Naive thymus-derived CD8-positive, alpha-beta T cell (primary cell): ENCODE measurements at regions not wholly inside any gene's neighbourhood (a gene's known extent, or its start where the extent isn't known, plus 50 kb on each side); places are given as distances from the start of the nearest gene placed in this dataset.

ENCODE experiments used
- ATAC-seq, 2 donors: fragments of 150-1000 bp; cut with Tn5 transposase in 1 of 2; sonication (Bioruptor Pico), chemical (Tn5 transposase) in 1 of 2; 1 replicate in 1 of 2; 2 replicates in 1 of 2; pipeline ENCODE4 v1.10.0; 2021; ENCODE audit warnings: mild to moderate bottlenecking in 2 of 2, moderate library complexity in 2 of 2
- POLR2A ChIA-PET: fragments of 350-600 bp; sonication (Branson Sonifier 250); formaldehyde crosslinking; loops from one replicate; lab custom pipeline; 2021; ENCODE audit warnings: antibody characterized with exemption; lab: Charles Lee
- DNase-seq, 10 donors: peaks; one replicate each; pipeline versions ENCODE4 v3.0.0 to v3.0.0-alpha.2; 2020 to 2022
- H3K27ac Mint-ChIP-seq, 10 donors: one replicate each; pipeline ENCODE4 v1.8.0; 2020 to 2022; ENCODE audit warnings: mild to moderate bottlenecking in 10 of 10, mixed read lengths in 10 of 10, moderate library complexity in 4 of 10, inconsistent platforms in 1 of 10
- H3K27me3 Mint-ChIP-seq, 5 donors: one replicate each; pipeline ENCODE4 v1.8.0; 2021 to 2022; ENCODE audit warnings: mixed read lengths in 5 of 5
- H3K36me3 Mint-ChIP-seq, 3 donors: one replicate each; pipeline ENCODE4 v1.8.0; 2020 to 2022; ENCODE audit warnings: mixed read lengths in 3 of 3, mild to moderate bottlenecking in 2 of 3, inconsistent platforms in 1 of 3
- H3K4me1 Mint-ChIP-seq, 4 donors: one replicate each; pipeline ENCODE4 v1.8.0; 2021 to 2022; ENCODE audit warnings: mixed read lengths in 4 of 4
- H3K4me3 Mint-ChIP-seq, 10 donors: one replicate each; pipeline ENCODE4 v1.8.0; 2020 to 2022; ENCODE audit warnings: mild to moderate bottlenecking in 10 of 10, mixed read lengths in 10 of 10, moderate library complexity in 6 of 10, inconsistent platforms in 1 of 10
- H3K9me3 Mint-ChIP-seq, 9 donors: one replicate each; pipeline ENCODE4 v1.8.0; 2020 to 2022; ENCODE audit warnings: mixed read lengths in 9 of 9, mild to moderate bottlenecking in 3 of 9, inconsistent platforms in 1 of 9, moderate library complexity in 1 of 9

DNA sequence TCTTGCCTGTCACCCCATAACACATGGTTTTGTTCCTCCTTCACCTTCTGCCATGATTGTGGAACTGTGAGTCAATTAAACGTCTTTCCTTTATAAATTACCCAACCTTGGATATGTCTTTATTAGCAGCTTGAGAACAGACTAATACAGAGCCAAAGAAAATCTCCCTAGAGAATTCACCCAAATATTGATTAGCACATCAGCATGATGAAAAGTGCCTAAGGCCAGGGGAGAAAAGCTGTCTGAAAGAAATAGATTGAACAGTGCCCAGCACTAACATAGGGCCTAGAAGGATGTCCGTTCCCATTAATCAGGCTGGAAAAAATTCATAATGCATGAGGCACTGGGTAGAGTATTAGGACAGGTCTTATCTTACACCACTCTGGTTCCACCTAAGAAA lies 111.9 kb upstream of the CALN1 start:
- Mint-ChIP-seq H3K4me3 (no peak overlapping the region), H3K27me3 (peaks cover 0 to 4% (median 0%) of the 10 kb centered on the region in 5 donors), H3K4me1 (no peaks in the 10 kb centered on the region), H3K9me3 (peaks cover 0 to 3% (median 0%) of the 10 kb centered on the region in 9 donors), H3K36me3 (no peaks in the 10 kb centered on the region), H3K27ac (no peak overlapping the region)
- DNase-seq (no peak), ATAC-seq (no peak)
- POLR2A ChIA-PET = no interaction called here

DNA sequence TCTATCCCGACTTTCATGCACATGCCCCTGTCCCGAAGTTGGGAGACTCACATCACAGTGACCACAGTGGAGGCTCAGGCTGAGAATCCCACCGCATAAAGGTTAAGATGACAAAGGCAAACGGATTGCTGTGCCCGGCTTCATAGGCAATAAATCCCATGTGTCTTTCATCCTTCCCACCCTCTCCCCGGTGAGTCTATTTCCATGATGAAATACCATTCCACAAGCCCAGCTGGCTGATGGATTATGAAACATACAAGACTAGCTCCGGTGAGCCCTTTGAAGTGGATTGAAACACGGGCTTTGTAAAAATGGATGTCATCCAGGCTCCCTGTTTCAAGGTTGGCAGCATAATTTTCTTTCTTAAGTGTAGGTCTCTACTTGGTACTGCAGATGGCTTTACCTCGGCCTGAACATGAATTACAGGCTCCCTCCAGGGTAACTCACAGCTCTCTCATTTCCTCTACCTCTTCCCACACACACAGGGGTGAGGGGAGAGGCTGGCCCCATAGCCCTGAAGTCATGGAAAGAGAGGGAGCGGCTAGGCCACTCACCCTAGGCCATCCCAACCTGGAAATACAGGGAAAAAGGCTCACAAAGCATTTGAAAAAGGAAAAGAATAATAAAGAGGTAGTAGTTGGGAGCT lies 92.0 kb upstream of the CALN1 start:
- Mint-ChIP-seq H3K27ac (no peak overlapping the region), H3K36me3 (no peaks in the 10 kb centered on the region), H3K9me3 (peaks cover 0 to under 1% (median 0%) of the 10 kb centered on the region in 9 donors), H3K4me1 (no peaks in the 10 kb centered on the region), H3K4me3 (no peak overlapping the region), H3K27me3 (peaks cover 0 to 3% (median 0%) of the 10 kb centered on the region in 5 donors)
- ATAC-seq (no peak), DNase-seq (no peak)
- POLR2A ChIA-PET = no interaction called here

DNA sequence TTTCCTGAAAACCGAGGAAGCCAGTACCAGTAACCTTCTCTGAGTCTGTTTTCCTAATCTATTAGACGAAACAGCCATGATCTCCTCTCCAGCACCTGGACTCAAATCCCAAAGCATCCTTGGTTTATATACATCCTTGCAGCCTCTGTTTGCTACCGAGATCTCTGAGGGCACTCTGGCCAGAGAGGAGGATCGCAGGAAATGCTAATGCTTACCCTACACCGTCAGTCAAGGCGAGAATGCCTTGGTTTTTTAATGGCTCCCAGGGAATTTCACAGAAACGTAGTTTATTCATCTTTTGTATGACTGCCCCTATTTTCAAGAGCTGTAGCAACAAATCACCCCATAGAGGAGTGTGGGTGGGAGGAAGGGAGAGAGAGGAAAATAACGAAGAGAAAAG lies 91.5 kb upstream of the CALN1 start:
- DNase-seq = no peak
- peaks cover 0 to 3% (median 0%) of the 10 kb centered on the region in 5 donors for H3K27me3 Mint-ChIP-seq
- POLR2A ChIA-PET = no interaction called here
- no peak overlapping the region for H3K4me3 Mint-ChIP-seq
- no peak for ATAC-seq
- peaks cover 0 to 2% (median 0%) of the 10 kb centered on the region in 9 donors for H3K9me3 Mint-ChIP-seq
- no peak overlapping the region for H3K27ac Mint-ChIP-seq
- no peaks in the 10 kb centered on the region for H3K36me3 Mint-ChIP-seq
- H3K4me1 Mint-ChIP-seq = no peaks in the 10 kb centered on the region

DNA sequence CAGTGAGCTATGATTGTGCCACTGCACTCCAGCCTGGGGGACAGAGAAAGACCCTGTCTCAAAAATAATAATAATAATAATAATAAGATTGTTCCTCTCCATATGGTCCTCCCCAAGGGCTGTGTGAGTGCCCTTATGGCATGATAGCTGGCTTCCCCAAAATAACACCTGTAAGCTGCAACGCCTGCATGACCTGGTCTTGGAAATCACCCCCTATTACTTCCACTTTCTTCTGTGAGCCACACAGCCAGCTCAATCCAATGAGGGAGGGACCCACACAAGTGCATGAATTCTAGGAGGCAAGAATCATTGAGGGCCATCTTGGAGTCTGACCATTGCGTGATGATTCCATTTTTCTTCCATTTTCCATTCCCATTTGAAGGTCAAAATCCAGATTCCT lies 82.7 kb upstream of the CALN1 start:
- Mint-ChIP-seq H3K4me1 (no peaks in the 10 kb centered on the region), H3K9me3 (peaks cover 8 to 26% (median 14%) of the 10 kb centered on the region in 9 donors), H3K27me3 (peaks cover 0 to 4% (median 1%) of the 10 kb centered on the region in 5 donors), H3K27ac (no peak overlapping the region), H3K36me3 (peaks cover 0 to 5% (median 3%) of the 10 kb centered on the region in 3 donors), H3K4me3 (no peak overlapping the region)
- POLR2A ChIA-PET = no interaction called here
- no peak for ATAC-seq
- DNase-seq = no peak

DNA sequence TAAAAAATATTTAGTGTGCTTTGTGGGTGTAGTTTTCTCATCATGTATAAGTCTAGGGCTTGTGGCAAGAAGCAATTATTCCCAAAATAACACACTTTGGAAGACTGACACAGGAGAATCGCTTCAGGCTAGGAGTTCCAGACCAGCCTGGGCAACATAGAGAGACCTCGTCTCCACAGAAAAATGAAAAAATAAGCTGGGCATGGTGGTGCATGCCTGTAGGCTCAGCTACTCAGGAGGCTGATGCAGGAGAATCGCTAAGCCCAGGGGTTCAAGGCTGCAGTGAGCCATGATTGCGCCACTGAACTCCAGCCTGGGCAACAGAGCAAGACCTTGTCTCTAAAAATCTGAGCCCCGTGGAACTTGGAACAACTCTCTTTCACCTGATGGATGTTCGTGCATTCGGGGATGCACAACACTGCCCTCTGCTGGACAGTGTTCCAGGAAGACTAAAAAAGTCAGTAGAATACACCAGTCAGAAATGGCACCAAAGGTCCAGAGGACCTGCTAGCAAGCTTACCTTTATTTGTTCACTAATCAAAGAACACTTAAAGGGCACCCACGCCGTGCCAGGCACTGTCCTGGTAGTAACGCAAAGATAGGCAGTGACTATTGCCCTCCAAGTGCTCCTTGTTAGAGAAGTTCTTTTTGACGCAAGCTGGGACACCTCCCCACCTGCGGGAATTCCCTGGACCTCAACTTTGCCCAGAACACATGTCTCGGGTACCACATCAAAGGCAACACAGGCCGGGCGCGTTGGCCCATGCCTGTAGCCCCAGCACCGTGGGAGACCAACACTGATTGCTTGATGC lies 81.9 kb upstream of the CALN1 start:
- ATAC-seq = no peak
- POLR2A ChIA-PET = no interaction called here
- Mint-ChIP-seq H3K9me3 (peaks cover 8 to 26% (median 16%) of the 10 kb centered on the region in 9 donors), H3K4me1 (no peaks in the 10 kb centered on the region), H3K4me3 (no peak overlapping the region), H3K27ac (no peak overlapping the region), H3K27me3 (peaks cover 0 to 4% (median 1%) of the 10 kb centered on the region in 5 donors), H3K36me3 (peaks cover 0 to 5% (median 3%) of the 10 kb centered on the region in 3 donors)
- peak; percentile 1 to 66 (median 28) for DNase-seq

DNA sequence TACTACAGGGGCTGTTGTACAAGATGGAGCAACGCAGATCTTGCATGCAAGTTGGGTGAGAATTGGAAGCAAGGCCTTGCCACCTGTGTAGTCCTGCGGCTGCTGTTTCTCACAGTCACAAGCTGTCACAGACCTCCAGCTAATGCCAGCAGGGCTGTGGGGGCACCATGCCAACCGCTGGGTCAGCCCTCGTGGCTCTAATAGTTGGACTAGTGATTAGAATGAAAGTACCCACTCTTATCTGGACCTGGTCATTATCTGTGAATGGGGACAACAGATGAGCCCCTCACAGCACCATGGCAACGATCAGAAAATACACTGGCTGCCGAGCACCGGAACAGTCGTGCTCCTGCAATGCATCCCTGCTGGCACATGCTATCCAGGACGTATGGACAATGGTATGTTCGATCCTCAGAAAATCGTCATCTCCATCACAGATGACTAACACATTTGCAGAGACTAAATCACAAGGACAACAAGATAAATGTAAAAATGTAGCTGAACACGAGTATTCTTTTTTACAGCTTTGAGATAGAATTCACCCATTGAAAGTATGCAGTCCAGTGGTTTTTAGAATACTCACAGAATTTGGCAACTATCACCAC lies 80.4 kb upstream of the CALN1 start:
- Mint-ChIP-seq H3K27ac (no peak overlapping the region), H3K27me3 (peaks cover 0 to 4% (median 1%) of the 10 kb centered on the region in 5 donors), H3K4me3 (no peak overlapping the region), H3K4me1 (no peaks in the 10 kb centered on the region), H3K36me3 (peaks cover 0 to 3% (median 0%) of the 10 kb centered on the region in 3 donors), H3K9me3 (peaks cover 3 to 25% (median 12%) of the 10 kb centered on the region in 9 donors)
- POLR2A ChIA-PET = no interaction called here
- DNase-seq (no peak), ATAC-seq (no peak)

DNA sequence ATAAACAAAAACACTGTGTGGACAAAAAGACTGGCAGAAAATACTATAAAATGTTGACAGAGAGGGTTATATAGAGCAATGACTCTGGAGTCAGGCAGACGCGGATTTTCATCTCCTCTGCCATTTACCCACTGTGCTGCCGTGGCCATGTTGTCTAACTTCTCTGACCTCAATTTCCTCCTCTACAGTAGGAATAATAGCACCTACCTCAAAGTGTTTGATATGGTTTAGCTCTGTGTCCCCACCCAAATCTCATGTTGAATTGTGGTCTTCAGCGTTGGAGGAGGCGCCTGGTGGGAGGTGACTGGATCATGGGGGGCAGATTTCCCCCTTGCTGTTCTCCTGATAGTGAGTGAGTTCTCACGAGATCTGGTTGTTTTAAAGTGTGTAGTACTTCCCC lies 78.2 kb upstream of the CALN1 start:
- H3K36me3 Mint-ChIP-seq = no peaks in the 10 kb centered on the region
- no peak for ATAC-seq

DNA sequence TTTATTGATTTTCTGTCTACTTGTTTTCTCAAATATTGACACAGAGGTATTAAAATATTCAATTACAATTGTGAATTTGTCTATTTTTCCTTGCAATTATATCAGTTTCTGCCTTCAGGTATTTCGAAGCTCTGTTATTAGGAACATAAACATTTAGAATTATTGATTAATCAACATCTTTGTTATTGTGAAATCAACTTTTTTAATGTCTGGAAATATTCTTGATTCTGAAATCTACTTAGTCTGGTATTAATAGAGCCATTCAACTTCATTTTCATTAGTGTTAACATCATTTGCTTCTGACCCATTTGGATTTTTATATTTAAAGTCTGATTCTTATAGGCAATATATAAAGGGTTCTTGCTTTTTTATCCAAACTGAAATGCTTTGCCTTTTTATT lies 69.8 kb upstream of the CALN1 start:
- peaks cover 0 to 13% (median 5%) of the 10 kb centered on the region in 9 donors for H3K9me3 Mint-ChIP-seq
- H3K27ac Mint-ChIP-seq = no peak overlapping the region
- H3K36me3 Mint-ChIP-seq = peaks cover 0 to 2% (median 0%) of the 10 kb centered on the region in 3 donors
- DNase-seq = no peak
- peaks cover 0 to 12% (median 2%) of the 10 kb centered on the region in 5 donors for H3K27me3 Mint-ChIP-seq
- H3K4me3 Mint-ChIP-seq = no peak overlapping the region
- POLR2A ChIA-PET = no interaction called here
- H3K4me1 Mint-ChIP-seq = no peaks in the 10 kb centered on the region
- no peak for ATAC-seq

More for the DNA sequence above, 78.2 kb upstream of the CALN1 start:
- H3K4me3 Mint-ChIP-seq = no peak overlapping the region
- no peak overlapping the region for H3K27ac Mint-ChIP-seq
- POLR2A ChIA-PET = no interaction called here
- H3K27me3 Mint-ChIP-seq = peaks cover 0 to 11% (median 4%) of the 10 kb centered on the region in 5 donors
- no peaks in the 10 kb centered on the region for H3K4me1 Mint-ChIP-seq
- DNase-seq = no peak
- peaks cover 0 to 31% (median 4%) of the 10 kb centered on the region in 9 donors for H3K9me3 Mint-ChIP-seq

DNA sequence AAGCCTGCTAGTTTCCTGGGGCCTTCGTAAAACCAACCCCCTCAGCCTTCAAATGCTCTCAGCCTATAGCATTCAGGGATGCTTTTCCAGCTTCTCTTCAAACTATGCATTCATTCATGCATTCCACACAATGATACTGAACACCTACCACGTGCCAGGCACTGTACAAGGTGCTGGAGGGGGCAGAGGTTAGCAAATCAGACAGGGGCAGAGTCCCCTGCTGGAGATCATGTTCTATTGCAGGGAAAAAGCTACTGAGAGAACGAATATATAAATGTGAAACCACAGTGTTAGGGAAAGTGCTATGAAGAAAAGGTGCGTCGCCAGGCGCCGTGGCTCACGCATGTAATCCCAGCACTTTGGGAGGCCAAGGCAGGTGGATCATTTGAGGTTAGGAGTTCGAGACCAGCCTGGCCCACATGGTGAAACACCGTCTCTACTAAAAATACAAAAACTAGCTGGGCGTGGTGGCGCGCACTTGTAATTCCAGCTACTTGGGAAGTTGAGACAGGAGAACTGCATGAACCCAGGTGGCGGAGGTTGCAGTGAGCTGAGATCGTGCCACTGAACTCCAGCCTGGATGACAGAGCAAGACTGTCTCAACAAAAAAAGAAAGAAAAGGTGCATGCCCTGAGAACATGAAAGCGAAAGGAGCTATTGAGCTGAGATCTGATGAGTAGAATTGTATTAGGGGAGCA lies 64.6 kb upstream of the CALN1 start:
- ATAC-seq (no peak), DNase-seq (no peak)
- H3K27ac Mint-ChIP-seq = no peak overlapping the region
- H3K9me3 Mint-ChIP-seq = peaks cover 0 to 25% (median 12%) of the 10 kb centered on the region in 9 donors
- POLR2A ChIA-PET = no interaction called here
- H3K4me3 Mint-ChIP-seq = no peak overlapping the region
- H3K27me3 Mint-ChIP-seq = no peaks in the 10 kb centered on the region
- H3K36me3 Mint-ChIP-seq = peaks cover 0 to 2% (median 0%) of the 10 kb centered on the region in 3 donors
- H3K4me1 Mint-ChIP-seq = no peaks in the 10 kb centered on the region

DNA sequence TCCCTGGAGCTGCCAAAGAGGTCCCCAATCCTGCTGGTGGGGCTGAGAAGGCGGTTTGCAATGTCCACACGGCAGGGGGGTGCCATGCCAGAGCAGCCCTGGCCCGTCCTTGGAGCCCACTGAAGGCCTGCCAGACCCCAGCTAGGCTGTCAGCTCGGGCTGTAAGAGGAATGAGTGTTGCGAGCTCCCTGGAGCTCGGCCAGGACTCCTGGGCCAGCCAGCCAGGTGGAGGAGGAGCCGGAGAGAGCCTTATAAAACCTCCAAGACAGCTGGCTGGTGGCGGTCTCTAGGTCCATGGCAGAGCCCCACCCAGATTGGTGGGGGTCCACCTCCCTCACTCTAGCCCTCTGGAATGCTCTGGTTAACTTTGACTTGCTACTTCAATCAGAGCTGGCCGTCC lies 55.1 kb upstream of the CALN1 start:
- no peaks in the 10 kb centered on the region for H3K4me1 Mint-ChIP-seq
- H3K36me3 Mint-ChIP-seq = peaks cover 0 to 11% (median 0%) of the 10 kb centered on the region in 3 donors
- DNase-seq = no peak
- POLR2A ChIA-PET = no interaction called here
- peaks cover 0 to 19% (median 2%) of the 10 kb centered on the region in 5 donors for H3K27me3 Mint-ChIP-seq
- no peak overlapping the region for H3K4me3 Mint-ChIP-seq
- H3K27ac Mint-ChIP-seq = no peak overlapping the region
- peaks cover 0 to 15% (median 11%) of the 10 kb centered on the region in 9 donors for H3K9me3 Mint-ChIP-seq
- no peak for ATAC-seq

DNA sequence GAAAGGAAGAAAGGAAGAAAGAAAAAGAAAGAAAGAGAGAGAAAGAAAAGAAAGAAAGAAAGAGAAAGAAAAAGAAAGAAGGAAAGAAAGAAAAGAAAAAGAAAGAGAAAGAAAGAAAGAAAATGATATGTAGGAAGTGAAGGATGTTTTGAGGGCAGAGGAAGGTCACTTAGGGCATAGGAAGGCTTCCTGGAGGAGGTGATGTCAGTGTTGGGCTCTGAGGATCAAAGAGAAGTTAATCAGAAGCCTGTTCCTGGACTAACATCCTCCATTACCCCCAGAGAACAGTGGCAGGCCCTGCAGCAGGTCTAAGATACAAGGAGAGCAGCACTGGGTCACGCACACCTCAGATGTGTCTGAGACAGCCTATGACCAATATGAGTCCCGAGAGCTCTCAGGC lies 54.7 kb upstream of the CALN1 start:
- ATAC-seq (no peak), DNase-seq (no peak)
- Mint-ChIP-seq H3K9me3 (peaks cover 0 to 15% (median 11%) of the 10 kb centered on the region in 9 donors), H3K4me1 (no peaks in the 10 kb centered on the region), H3K4me3 (no peak overlapping the region), H3K27ac (no peak overlapping the region), H3K36me3 (peaks cover 0 to 11% (median 0%) of the 10 kb centered on the region in 3 donors), H3K27me3 (peaks cover 0 to 19% (median 2%) of the 10 kb centered on the region in 5 donors)
- POLR2A ChIA-PET = no interaction called here

DNA sequence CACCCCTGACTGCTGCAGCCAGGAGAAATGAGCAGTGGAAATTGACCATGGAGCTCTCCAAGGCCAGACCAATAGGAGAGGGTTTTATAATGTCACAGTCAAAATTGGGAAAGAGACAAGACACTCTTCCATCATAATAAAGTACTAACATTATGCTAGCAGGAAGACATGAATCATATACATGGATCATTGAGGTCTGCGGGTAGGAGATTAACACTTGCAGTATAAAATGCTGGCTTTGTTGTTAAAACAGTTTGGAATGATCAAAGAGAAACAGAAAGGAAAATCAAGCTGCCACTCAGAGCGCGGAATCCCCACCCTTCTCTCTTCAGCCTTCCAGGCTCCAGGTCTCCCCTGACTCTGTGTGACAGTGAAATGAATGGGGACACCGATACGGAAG lies 53.4 kb upstream of the CALN1 start:
- H3K36me3 Mint-ChIP-seq = peaks cover 0 to 11% (median 0%) of the 10 kb centered on the region in 3 donors
- H3K9me3 Mint-ChIP-seq = peaks cover 0 to 23% (median 11%) of the 10 kb centered on the region in 9 donors
- POLR2A ChIA-PET = no interaction called here
- H3K27ac Mint-ChIP-seq = peak overlapping the region in 1 of 10 donors; percentile 52
- DNase-seq (no peak), ATAC-seq (no peak)
- H3K4me3 Mint-ChIP-seq = no peak overlapping the region
- no peaks in the 10 kb centered on the region for H3K4me1 Mint-ChIP-seq
- peaks cover 0 to 22% (median 5%) of the 10 kb centered on the region in 5 donors for H3K27me3 Mint-ChIP-seq
